ACHN (cell line): ENCODE measurements at regions not wholly inside any gene's neighbourhood (a gene's known extent, or its start where the extent isn't known, plus 50 kb on each side); places are given as distances from the start of the nearest gene placed in this dataset.
"Not testable (repeated sequence)": the region's sequence is repeated elsewhere in the genome, so short reads cannot be mapped to it uniquely, and the experiment has no call there.

Experiments used
- DNase-seq: peaks from one replicate; pipeline ENCODE4 v3.0.0-alpha.2; 2015
- in situ Hi-C: cut with HindIII; loops from 2 replicates; pipeline ENCODE4 v1.10.0; 2017; ENCODE audit warnings: low sequenced_read_pairs, low pct_ligation_motif_present, low pct_unique_long_range_greater_than_20kb

DNA sequence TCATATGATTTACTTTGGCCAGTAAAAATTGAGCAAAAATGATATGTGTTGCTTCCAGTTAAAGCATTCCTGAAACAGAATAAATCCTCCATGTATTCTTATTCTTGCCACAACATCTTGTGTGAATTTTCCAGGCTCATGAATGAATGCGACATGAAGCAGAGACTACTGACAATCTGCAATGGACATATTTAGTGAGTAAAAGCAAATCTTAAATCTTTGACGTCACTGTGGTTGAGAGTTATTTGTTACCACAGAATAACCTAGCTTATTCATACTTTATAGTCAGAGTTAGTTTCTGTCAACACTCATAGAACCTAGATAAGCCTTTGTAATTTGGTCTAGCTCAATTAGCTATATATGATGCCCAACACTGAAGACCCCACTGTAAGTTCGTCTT lies 1443.1 kb downstream of the PCDH9 start:
- in situ Hi-C loops: no loop called here
- no peak for DNase-seq

GRCh38 chr13:65784088-65784816 lies 1445.9 kb downstream of the PCDH9 start:
- no peak for DNase-seq
- in situ Hi-C loops: no loop called here

DNA sequence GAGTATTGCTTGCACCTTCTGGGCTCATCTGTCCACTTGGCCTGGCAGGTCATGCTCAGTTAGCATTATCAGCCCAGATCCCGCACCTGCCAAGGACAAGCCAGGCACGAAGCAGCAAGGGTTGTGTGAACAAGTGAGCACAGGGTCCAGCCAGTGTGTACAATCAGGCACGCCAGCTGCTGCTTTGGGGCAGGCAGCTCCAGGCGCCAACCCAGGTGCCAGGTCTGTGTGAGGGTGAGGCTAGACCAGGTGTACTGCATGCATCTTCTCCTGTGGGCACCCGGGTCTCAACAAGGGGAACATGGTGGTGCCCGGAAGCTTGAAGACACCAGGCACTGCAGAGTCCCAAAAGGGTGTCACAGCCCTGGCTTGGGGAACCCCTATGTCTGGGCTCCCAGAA lies 1446.8 kb downstream of the PCDH9 start:
- no peak for DNase-seq
- in situ Hi-C loops: no loop called here

DNA sequence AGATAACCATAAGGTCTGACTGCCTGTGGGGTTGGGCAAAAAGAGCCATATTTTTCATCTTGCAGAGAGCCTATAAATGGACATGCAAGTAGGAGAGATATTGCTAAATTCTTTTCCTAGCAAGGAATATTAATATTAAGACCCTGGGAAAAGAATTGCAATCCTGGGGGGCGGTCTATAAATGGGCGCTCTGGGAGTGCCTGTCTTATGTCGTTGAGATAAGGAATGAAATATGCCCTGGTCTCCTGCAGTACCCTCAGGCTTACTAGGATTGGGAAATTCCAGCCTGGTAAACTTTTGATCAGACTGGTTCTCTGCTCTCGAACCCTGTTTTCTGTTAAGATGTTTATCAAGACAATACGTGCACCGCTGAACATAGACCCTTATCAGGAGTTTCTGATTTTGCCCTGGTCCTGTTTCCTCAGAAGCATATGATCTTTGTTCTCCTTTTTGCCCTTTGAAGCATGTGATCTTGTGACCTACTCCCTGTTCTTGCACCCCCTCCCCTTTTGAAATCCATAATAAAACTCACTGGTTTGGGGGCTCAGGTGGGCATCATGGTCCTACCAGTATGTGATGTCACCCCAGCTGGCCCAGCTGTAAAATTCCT lies 1458.3 kb downstream of the PCDH9 start:
- in situ Hi-C loops: not testable (repeated sequence)

DNA sequence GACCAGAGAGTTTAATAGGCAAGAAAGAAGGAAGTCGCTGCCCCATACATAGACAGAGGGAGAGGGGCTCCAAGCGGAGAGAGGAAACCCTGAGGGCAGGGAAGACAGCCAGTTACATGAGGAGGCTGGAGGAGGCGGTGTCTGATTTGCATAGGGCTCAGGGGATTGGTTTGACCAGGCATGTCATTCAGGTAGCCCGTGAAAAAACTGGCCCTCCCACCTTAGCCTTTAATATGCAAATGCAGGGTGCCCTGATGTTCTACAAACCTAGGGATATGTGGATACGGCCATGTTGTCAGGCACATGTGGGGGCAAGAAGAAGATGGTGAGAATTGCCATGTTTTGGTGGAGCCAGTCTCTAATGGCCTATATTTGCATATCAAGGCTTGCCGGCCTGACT lies 1461.6 kb downstream of the PCDH9 start:
- DNase-seq: no peak
- in situ Hi-C loops: no loop called here

More for the DNA sequence above, 1458.3 kb downstream of the PCDH9 start:
- not testable (repeated sequence) for DNase-seq

DNA sequence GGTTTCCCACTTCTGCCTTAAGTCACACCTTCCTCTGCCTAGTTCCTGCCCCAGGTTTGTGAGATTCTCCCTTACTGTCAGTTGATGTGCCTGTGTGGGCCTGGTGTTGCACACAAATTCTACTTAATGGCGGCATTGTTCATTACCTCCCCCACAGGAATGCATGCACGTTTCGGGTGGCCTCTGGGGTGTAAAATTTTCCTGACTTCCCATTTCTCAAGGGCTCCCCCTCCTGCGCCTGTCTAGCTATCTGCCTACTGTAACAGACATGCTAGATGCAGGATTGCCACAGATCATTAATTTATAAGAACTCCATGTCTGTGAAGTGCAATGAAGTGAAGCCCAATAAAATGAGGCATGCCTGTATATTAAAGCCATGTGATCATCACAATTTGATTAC lies 1466.3 kb downstream of the PCDH9 start:
- in situ Hi-C loops: no loop called here
- no peak for DNase-seq

GRCh38 chr13:65762012-65762411 lies 1468.1 kb downstream of the PCDH9 start:
- in situ Hi-C loops: no loop called here
- no peak for DNase-seq

- no peak for DNase-seq
- in situ Hi-C loops: no loop called here
Measured at GRCh38 chr13:65756071-65756671, 1474.0 kb downstream of the PCDH9 start.

DNA sequence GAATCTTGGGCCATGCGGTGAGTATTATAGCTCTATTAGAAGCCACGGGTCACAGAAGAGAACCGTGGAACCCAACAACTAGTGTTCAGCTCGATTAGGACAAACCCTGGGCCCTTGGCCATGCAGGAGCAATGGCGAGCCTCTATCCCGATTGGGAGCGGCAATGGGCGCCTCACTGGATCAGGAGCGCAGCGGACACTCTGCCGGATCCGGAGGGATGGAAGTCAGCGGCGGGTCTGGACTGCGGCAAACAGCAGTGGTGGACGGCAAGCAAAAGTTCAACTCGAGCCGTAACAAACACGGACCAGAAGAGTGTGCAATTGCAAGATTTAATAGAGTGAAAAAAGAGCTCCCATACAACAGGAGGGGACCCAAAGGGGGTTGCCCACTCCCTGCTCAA lies 1481.9 kb downstream of the PCDH9 start:
- in situ Hi-C loops: no loop called here
- no peak for DNase-seq

- no peak for DNase-seq
- in situ Hi-C loops: no loop called here
Measured at GRCh38 chr13:65746406-65746921, 1483.7 kb downstream of the PCDH9 start.

DNA sequence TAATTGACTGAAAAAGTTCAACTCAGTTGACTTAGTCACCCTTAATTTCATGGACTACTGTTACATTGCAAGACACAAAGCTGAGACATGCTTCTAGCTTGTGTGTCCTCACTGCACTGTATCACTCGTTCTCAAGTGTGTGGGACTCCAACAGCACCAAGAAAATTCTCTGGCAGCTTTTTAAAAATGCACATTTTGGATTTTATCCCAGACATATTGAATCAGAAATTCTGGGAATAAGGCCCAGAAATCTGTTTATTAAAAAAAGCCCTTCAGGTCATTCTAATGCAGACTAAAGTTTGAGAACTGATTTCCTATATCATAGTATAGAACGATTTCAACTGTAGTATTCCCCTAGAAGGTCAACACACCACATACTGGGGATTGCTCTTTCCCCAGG lies 1485.3 kb downstream of the PCDH9 start:
- in situ Hi-C loops: no loop called here

GRCh38 chr13:65733110-65733509 lies 1497.0 kb downstream of the PCDH9 start:
- no peak for DNase-seq
- in situ Hi-C loops: no loop called here

More for the DNA sequence above, 1485.3 kb downstream of the PCDH9 start:
- no peak for DNase-seq

DNA sequence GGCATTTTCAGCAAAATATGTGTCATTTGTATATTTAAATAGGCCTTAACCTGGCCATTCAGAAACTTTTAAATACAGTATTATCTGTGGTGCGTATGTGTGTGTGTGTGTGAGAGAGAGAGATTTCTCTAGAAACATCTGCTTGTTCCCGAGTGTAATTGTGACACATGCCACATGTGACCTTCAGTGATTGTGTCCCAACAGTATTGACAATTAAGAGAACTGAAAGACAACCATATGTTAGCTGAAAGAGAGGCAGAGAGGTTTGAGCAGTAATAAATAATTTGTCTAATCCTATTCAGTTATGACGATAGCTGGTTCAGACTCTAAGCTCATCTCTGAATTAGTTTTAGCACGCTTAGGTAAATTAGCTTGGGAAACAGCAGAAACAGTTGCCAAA lies 1503.1 kb downstream of the PCDH9 start:
- no peak for DNase-seq
- in situ Hi-C loops: no loop called here

- in situ Hi-C loops: no loop called here
- no peak for DNase-seq
Measured at GRCh38 chr13:65725006-65725405, 1505.1 kb downstream of the PCDH9 start.

DNA sequence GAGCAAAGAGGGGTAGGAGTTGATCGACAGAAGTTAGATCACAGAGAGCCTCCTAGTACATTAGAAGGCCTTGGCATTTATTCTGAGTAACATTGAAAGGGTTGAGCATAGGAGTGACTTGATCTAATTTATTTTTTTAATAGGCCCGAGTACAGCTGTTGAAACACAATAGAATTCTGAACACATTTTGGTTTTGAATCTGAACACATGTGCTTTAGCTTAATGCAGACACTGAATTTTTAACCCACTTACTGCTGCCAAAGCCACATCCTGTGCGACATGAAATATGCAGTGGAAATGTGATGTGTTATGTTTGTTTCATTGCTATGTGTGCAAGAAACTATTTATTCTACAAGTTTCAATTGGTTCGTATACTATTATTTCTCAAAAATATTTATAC lies 1505.9 kb downstream of the PCDH9 start:
- in situ Hi-C loops: no loop called here
- DNase-seq: no peak

DNA sequence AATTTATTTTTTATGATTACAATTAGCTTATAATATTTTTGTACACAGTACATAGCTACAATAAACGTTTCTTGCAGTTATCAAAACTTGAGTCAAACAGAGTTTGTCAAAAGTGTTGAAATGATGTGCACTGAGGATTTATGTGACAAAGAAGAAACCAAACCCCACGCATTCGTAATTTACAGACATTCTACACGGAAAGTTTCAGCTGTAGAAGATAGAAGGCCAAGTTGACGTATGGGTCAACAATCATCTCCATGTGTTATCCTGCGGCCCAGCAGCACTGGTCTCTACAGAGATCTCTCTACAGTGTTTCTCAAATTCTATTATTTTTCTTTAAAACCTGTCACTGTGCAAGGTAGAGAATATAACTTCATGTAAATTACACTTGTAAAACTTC lies 1507.6 kb downstream of the PCDH9 start:
- in situ Hi-C loops: no loop called here
- DNase-seq: no peak

DNA sequence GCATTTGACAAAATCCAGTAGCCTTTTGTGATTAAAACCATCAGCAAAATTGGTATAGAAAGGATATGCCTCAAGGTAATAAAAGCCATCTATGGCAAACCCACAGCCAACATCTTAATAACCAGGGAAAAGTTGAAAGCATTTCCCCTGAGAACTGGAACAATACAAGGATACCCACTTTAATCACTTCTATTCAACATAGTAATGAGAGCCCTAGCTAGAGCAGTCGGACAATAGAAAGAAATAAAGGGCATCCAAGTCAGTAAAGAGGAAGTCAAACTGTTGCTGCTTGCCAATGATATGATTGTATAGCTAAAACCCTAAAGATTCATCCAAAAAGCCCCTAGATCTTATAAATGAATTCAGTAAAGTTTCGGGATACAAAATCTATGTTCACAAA lies 1510.3 kb downstream of the PCDH9 start:
- in situ Hi-C loops: no loop called here

DNA sequence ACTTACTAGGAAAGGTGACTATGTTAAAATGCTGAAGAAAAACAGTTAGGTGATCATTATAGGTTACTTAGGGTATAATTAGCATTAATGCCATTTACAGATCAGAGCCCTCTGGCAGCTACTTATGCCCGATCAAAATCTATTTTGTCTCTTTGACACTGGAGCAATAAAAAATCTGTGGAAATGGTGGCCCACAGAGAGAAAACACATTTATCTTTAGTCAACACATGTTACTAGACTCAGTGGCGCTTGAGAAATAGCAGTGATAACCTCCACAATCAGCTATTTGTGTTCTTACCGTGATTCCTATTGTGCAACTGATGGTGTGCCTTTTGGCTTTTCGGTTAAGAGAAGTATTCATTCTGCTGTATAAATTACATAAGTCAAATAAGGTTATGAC lies 1519.6 kb downstream of the PCDH9 start:
- in situ Hi-C loops: no loop called here
- no peak for DNase-seq

More for the DNA sequence above, 1510.3 kb downstream of the PCDH9 start:
- no peak for DNase-seq

- in situ Hi-C loops: no loop called here
- no peak for DNase-seq
Measured at GRCh38 chr13:65697843-65698242, 1532.3 kb downstream of the PCDH9 start.

DNA sequence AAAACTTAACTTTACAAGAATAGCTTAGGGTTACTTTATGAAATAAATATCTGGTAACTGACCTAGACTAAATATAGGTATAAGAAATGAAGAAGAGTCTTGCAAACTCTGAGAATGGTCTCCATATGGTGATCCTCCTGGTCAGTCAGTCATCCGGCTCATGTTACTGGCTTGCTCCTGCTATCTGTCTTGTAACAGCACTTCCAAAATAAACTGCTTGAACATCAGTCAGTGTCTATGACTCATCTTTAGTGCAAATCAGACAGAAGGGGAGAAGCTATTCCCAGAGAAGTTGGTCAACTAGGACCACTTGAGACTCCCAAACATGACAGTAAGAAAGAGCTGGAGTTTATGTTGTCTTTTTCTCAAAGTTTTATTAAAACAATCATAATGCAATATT lies 1550.9 kb downstream of the PCDH9 start:
- in situ Hi-C loops: no loop called here
- no peak for DNase-seq
